IPS-NIHi11 (cell line): ENCODE measurements at regions not wholly inside any gene's neighbourhood (a gene's known extent, or its start where the extent isn't known, plus 50 kb on each side); places are given as distances from the start of the nearest gene placed in this dataset.

Experiments used
- DNase-seq: peaks from one replicate; pipeline ENCODE4 v3.0.0; 2012; ENCODE audit warnings: mixed read lengths, low spot score

GRCh38 chr13:83333614-83334388 is 548.5 kb downstream of the SLITRK1 start:
- no peak for DNase-seq

- DNase-seq = no peak
Measured at GRCh38 chr13:83332751-83333150, 549.5 kb downstream of the SLITRK1 start.

- DNase-seq = no peak
Measured at GRCh38 chr13:83327091-83327490, 555.2 kb downstream of the SLITRK1 start.

- DNase-seq = no peak
Measured at GRCh38 chr13:83325125-83325853, 557.0 kb downstream of the SLITRK1 start.

GRCh38 chr13:83311886-83312577 is 570.2 kb downstream of the SLITRK1 start:
- no peak for DNase-seq

- DNase-seq = no peak
Measured at GRCh38 chr13:83298617-83299016, 583.7 kb downstream of the SLITRK1 start.

GRCh38 chr13:83297586-83298290 is 584.5 kb downstream of the SLITRK1 start:
- DNase-seq = no peak

- no peak for DNase-seq
Measured at GRCh38 chr13:83295686-83296085, 586.6 kb downstream of the SLITRK1 start.

- no peak for DNase-seq
Measured at GRCh38 chr13:83286737-83287136, 595.5 kb downstream of the SLITRK1 start.

- DNase-seq = no peak
Measured at GRCh38 chr13:83281654-83282053, 600.6 kb downstream of the SLITRK1 start.

- DNase-seq = no peak
Measured at GRCh38 chr13:83274679-83275078, 607.6 kb downstream of the SLITRK1 start.

GRCh38 chr13:83272652-83273240 is 609.5 kb downstream of the SLITRK1 start:
- no peak for DNase-seq

- DNase-seq = no peak
Measured at GRCh38 chr13:83272076-83272475, 610.2 kb downstream of the SLITRK1 start.

- DNase-seq = no peak
Measured at GRCh38 chr13:83265279-83265678, 617.0 kb downstream of the SLITRK1 start.

GRCh38 chr13:83248751-83249150 is 633.5 kb downstream of the SLITRK1 start:
- no peak for DNase-seq

GRCh38 chr13:83232626-83233025 is 649.6 kb downstream of the SLITRK1 start:
- DNase-seq = no peak

GRCh38 chr13:83229574-83230305 is 652.5 kb downstream of the SLITRK1 start:
- no peak for DNase-seq

GRCh38 chr13:83223546-83223945 is 658.7 kb downstream of the SLITRK1 start:
- DNase-seq = no peak

GRCh38 chr13:83221813-83222241 is 660.4 kb downstream of the SLITRK1 start:
- no peak for DNase-seq

- no peak for DNase-seq
Measured at GRCh38 chr13:83221256-83221655, 661.0 kb downstream of the SLITRK1 start.

GRCh38 chr13:83220241-83220640 is 662.0 kb downstream of the SLITRK1 start:
- DNase-seq = no peak
